ENCODE measurements at regions not wholly inside any gene's neighbourhood (a gene's known extent, or its start where the extent isn't known, plus 50 kb on each side); places are given as distances from the start of the nearest gene placed in this dataset.
"Not testable (repeated sequence)": the region's sequence is repeated elsewhere in the genome, so short reads cannot be mapped to it uniquely, and the experiment has no call there.

GRCh38 chr7:69445541-69445940 lies 152.7 kb upstream of the AUTS2 start:
- Histone ChIP-seq H3K4me3 (ENCODE audit: low read depth, low read length) (no peak overlapping the region), H3K27me3 (ENCODE audit: control insufficient read depth, insufficient read depth, low read length) (no peaks in the 10 kb centered on the region), H3K36me3 (ENCODE audit: control insufficient read depth, insufficient read depth, low read length) (no peaks in the 10 kb centered on the region)
- DNase-seq (ENCODE audit: low read depth) (no peak), FAIRE-seq (no peak)
- TF ChIP-seq, protein P1, sequence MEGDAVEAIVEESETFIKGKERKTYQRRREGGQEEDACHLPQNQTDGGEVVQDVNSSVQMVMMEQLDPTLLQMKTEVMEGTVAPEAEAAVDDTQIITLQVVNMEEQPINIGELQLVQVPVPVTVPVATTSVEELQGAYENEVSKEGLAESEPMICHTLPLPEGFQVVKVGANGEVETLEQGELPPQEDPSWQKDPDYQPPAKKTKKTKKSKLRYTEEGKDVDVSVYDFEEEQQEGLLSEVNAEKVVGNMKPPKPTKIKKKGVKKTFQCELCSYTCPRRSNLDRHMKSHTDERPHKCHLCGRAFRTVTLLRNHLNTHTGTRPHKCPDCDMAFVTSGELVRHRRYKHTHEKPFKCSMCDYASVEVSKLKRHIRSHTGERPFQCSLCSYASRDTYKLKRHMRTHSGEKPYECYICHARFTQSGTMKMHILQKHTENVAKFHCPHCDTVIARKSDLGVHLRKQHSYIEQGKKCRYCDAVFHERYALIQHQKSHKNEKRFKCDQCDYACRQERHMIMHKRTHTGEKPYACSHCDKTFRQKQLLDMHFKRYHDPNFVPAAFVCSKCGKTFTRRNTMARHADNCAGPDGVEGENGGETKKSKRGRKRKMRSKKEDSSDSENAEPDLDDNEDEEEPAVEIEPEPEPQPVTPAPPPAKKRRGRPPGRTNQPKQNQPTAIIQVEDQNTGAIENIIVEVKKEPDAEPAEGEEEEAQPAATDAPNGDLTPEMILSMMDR (IDR thresholded peaks at IDR 0.05; ENCODE audit: insufficient read depth, low read length, severe bottlenecking): no peak

DNA sequence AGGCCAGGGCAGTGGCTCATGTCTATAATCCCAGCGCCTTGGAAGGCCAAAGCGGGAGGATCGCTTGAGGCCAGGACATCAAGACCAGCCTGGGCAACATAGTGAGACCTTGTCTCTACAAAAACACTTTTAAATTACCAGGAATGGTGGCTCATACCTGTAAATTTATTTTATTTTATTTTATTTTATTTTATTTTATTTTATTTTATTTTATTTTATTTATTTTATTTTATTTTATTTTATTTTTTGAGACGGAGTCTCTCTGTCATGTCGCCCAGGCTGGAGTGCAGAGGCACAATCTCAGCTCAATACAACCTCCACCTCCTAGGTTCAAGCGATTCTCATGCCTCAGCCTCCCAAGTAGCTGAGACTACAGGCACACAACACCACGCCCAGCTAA lies 152.1 kb upstream of the AUTS2 start:
- not testable (repeated sequence) for H3K4me3 ChIP-seq (ENCODE audit: low read depth, low read length); FAIRE-seq; H3K27me3 ChIP-seq (ENCODE audit: control insufficient read depth, insufficient read depth, low read length); DNase-seq (ENCODE audit: low read depth); H3K36me3 ChIP-seq (ENCODE audit: control insufficient read depth, insufficient read depth, low read length)

- DNase-seq (ENCODE audit: low read depth): no peak
- no peak for FAIRE-seq
- TF ChIP-seq, protein P1 (IDR thresholded peaks at IDR 0.05; ENCODE audit: insufficient read depth, low read length, severe bottlenecking): no peak
Measured at GRCh38 chr7:69448071-69448470, 150.2 kb upstream of the AUTS2 start.

GRCh38 chr7:69450456-69450855 lies 147.8 kb upstream of the AUTS2 start:
- no peaks in the 10 kb centered on the region for H3K27me3 ChIP-seq (ENCODE audit: control insufficient read depth, insufficient read depth, low read length)
- TF ChIP-seq, protein P1 (IDR thresholded peaks at IDR 0.05; ENCODE audit: insufficient read depth, low read length, severe bottlenecking): no peak
- H3K4me3 ChIP-seq (ENCODE audit: low read depth, low read length): no peak overlapping the region
- DNase-seq (ENCODE audit: low read depth) (no peak), FAIRE-seq (no peak)
- no peaks in the 10 kb centered on the region for H3K36me3 ChIP-seq (ENCODE audit: control insufficient read depth, insufficient read depth, low read length)

More at GRCh38 chr7:69448071-69448470, 150.2 kb upstream of the AUTS2 start:
- Histone ChIP-seq H3K36me3 (ENCODE audit: control insufficient read depth, insufficient read depth, low read length) (no peaks in the 10 kb centered on the region), H3K4me3 (ENCODE audit: low read depth, low read length) (no peak overlapping the region), H3K27me3 (ENCODE audit: control insufficient read depth, insufficient read depth, low read length) (no peaks in the 10 kb centered on the region)

GRCh38 chr7:69451715-69452114 lies 146.6 kb upstream of the AUTS2 start:
- Histone ChIP-seq H3K27me3 (ENCODE audit: control insufficient read depth, insufficient read depth, low read length) (no peaks in the 10 kb centered on the region), H3K4me3 (ENCODE audit: low read depth, low read length) (no peak overlapping the region), H3K36me3 (ENCODE audit: control insufficient read depth, insufficient read depth, low read length) (no peaks in the 10 kb centered on the region)
- TF ChIP-seq, protein P1 (IDR thresholded peaks at IDR 0.05; ENCODE audit: insufficient read depth, low read length, severe bottlenecking): no peak
- DNase-seq (ENCODE audit: low read depth): no peak
- FAIRE-seq: no peak

GRCh38 chr7:69452797-69453196 lies 145.5 kb upstream of the AUTS2 start:
- H3K36me3 ChIP-seq (ENCODE audit: control insufficient read depth, insufficient read depth, low read length): no peaks in the 10 kb centered on the region
- TF ChIP-seq, protein P1 (IDR thresholded peaks at IDR 0.05; ENCODE audit: insufficient read depth, low read length, severe bottlenecking): no peak
- H3K4me3 ChIP-seq (ENCODE audit: low read depth, low read length): no peak overlapping the region
- no peaks in the 10 kb centered on the region for H3K27me3 ChIP-seq (ENCODE audit: control insufficient read depth, insufficient read depth, low read length)
- no peak for FAIRE-seq
- DNase-seq (ENCODE audit: low read depth): no peak
